ENCODE measurements at regions not wholly inside any gene's neighbourhood (a gene's known extent, or its start where the extent isn't known, plus 50 kb on each side); places are given as distances from the start of the nearest gene placed in this dataset.
"Not testable (repeated sequence)": the region's sequence is repeated elsewhere in the genome, so short reads cannot be mapped to it uniquely, and the experiment has no call there.

- no peak for DNase-seq (ENCODE audit: low read depth)
Measured at GRCh38 chr2:17460371-17461086, 57.7 kb downstream of the RAD51AP2 start.

GRCh38 chr2:17455343-17455742, 62.9 kb downstream of the RAD51AP2 start:
- DNase-seq (ENCODE audit: low read depth), result no peak

GRCh38 chr2:17446191-17446590, 72.0 kb downstream of the RAD51AP2 start:
- not testable (repeated sequence) for DNase-seq (ENCODE audit: low read depth)

GRCh38 chr2:17445744-17446143, 72.5 kb downstream of the RAD51AP2 start:
- no peak for DNase-seq (ENCODE audit: low read depth)

DNA sequence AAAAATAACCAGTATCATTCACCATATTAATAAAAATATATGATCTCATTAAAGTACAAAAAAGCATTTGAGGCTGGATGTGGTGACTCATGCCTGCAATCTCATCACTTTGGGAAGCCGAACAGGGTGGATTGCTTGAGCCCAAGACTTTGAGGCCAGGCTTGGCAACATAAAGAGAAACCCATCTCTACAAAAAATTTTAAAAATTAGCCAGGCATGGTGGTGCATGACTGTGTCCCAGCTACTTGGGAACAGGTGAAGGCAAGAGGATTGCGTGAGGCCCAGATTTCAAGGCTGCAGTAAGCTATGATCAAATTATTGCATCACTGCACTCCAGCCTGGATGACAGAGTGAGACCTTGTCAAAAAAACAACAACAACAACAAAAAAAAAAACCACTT, 75.9 kb downstream of the RAD51AP2 start:
- no peak for DNase-seq (ENCODE audit: low read depth)

- DNase-seq (ENCODE audit: low read depth), result no peak
Measured at GRCh38 chr2:17441790-17442189, 76.5 kb downstream of the RAD51AP2 start.

GRCh38 chr2:17441055-17441771, 77.0 kb downstream of the RAD51AP2 start:
- DNase-seq (ENCODE audit: low read depth), result no peak

DNA sequence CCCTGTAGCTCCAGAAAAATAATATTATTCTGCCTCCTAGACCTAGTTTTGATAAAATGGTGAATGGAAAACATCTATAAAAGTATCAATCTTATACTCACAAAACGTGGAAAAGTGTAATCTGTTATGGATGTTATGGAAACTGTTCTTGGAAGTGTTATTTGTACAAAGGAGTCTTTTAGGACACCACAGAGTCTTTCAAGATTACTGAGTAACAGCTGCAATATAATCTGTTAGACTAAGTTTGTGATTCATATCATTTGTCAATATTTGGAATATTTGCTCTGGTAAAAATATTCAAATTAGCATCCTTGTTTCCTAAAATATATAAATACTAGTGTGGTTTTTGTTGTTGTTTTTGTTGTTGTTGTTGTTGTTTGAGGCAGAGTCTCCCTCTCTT, 87.9 kb downstream of the RAD51AP2 start:
- no peak for DNase-seq (ENCODE audit: low read depth)

GRCh38 chr2:17429130-17429529, 89.1 kb downstream of the RAD51AP2 start:
- no peak for DNase-seq (ENCODE audit: low read depth)

GRCh38 chr2:17427401-17427800, 90.8 kb downstream of the RAD51AP2 start:
- DNase-seq (ENCODE audit: low read depth), result no peak

DNA sequence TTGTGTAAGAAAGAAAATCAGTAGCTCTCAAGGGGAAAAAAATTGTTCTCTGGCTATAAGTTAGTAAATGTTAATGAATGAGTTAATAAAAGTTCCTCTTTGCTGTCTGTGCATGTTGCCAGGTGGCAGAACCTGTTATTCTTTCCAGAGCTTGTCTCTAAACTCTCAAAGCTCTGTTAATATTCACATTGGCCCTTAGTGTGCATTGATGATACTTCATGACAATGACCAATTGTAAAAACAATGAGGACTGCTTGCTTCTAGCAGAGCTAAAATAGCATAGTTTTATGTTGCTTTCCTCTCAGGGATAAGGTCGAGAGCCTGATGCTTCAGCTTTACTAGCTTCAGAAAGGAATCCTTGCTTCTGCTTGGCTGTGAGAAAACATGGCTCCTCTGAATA, 91.5 kb downstream of the RAD51AP2 start:
- DNase-seq (ENCODE audit: low read depth), result no peak

DNA sequence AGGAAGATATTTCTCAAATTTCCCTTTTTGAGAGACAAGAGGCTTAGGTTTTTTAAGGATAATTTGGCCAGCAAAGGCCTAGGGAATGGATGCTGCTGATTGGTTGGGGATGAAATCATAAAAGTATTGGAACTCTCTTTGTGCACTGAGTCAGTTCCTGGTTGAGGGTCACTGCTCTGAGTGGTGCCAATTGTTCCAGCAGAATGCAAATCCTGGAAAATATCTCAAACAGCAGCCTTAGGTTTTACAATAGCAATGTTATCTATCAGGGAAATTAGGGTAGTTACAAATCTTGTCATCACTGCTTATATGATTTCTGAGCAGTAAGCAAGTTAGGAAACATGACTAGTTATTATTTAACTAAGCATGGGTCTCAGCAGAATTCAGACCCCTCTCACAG, 96.2 kb downstream of the RAD51AP2 start:
- no peak for DNase-seq (ENCODE audit: low read depth)

GRCh38 chr2:17416884-17417391, 101.3 kb downstream of the RAD51AP2 start:
- DNase-seq (ENCODE audit: low read depth), result peak; percentile 19

GRCh38 chr2:17413036-17413435, 105.2 kb downstream of the RAD51AP2 start:
- DNase-seq (ENCODE audit: low read depth), result no peak

- DNase-seq (ENCODE audit: low read depth), result no peak
Measured at GRCh38 chr2:17401096-17401495, 117.1 kb downstream of the RAD51AP2 start.

DNA sequence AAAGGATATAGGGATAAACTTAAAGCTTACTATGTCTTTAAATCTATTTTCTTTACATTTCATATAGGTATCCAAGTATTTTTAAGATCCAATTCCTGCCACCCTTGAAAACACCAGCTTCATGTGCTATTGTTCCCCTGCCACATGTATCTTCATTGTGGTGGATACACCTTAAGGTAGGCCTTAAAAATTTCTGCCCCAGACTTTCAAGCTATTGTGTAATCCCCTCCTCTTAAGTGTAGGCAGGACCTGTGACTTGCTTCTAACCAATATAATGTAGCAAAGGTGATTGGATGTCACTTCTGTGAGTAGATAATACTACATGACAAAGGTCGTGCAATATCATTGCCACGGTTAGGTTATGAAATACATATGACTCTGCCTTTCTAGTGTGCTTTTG, 119.5 kb downstream of the RAD51AP2 start:
- no peak for DNase-seq (ENCODE audit: low read depth)

- DNase-seq (ENCODE audit: low read depth), result no peak
Measured at GRCh38 chr2:17388798-17389197, 129.4 kb downstream of the RAD51AP2 start.

DNA sequence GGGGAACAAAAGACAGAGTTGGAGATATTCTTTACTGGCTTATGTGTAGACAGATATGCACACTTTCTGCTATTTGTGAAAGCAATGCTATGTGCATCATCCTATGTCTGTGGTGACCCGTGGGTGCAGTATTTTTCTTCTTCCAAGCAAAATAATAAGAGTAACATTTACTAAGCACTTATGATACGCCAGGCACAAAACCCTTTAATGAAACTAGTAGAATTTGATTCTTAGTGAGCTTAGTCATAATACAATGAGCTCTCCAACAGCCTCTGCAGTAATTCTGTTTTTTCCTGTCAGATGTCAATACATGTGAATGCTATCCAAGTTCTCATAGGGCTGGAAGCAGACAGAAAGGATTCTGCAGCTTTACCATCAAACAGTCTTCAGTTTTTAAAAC, 130.6 kb downstream of the RAD51AP2 start:
- no peak for DNase-seq (ENCODE audit: low read depth)

DNA sequence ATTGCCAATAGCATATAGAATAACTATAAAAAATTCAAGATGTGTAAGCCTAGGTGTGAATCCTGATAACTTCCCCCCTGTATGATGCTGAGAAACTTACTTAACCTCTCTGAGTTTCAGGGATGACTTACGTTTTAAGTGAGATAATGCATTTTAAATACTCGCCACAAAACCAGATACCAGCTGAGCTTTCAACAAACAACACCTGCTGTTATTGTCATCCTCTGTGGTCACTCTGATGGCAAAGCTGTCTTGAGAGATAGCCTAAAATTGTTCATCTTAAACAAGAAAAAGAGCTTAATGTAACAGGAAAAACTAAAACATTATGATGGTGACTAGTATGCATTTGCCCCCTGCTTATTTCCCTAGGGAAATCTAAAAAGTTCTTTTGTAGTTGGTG, 131.5 kb downstream of the RAD51AP2 start:
- no peak for DNase-seq (ENCODE audit: low read depth)

DNA sequence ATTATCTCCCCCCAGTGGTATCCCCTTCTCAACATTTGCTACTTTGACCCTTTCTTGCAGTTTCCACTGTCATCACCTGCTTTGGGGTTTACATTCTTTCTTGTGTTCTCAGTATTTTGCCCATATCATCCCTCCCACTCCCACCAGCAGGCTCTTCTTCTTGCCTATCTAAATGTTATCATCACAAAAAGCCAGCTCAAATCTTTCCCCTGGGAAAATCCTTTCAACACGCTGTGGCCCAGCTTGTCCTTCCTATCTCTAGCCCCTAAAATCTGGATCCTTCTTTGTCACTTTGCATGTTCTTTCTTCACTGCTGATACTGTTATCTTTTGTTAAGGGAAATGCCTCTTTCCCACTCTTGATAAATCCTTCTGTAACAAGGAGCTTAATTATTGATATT, 138.2 kb downstream of the RAD51AP2 start:
- DNase-seq (ENCODE audit: low read depth), result no peak

DNA sequence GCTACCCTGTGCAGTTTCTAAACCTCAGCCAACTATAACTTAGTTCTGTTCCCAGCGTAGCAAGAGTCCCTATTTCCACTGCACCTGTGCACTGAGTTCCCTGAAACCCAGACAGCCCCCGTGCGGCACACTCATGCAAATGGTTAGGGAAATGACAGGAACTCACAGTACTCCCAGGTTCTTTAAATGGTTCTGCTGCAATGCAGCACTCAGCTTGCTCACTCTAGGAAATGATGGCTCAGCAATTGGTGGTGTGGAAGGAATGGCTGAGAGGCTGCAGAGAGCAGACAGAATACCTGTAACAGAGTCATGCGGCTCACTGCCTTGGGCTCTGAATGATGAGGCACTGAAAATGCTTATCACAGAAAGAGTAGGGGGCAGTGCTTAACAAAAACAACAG, 143.0 kb downstream of the RAD51AP2 start:
- no peak for DNase-seq (ENCODE audit: low read depth)

- DNase-seq (ENCODE audit: low read depth), result no peak
Measured at GRCh38 chr2:17373741-17374140, 144.5 kb downstream of the RAD51AP2 start.

DNA sequence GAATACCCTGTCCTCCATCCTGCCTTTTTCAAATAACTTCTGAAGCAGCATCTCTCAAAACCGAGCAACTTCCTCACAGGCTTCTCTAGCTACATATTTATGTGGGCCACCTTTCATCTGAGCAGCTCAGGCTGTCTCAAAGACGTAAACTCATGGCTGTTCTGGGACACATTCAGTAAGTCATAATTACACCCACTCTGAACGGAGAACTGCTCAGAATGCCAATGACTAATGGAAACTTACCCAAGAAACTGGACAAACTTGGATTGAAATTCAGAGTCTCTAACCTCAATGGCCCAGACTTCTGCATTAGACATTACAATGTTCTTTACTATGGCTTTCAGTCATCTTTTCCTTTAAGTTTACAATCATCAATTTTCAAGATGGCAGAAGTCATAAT, 145.2 kb downstream of the RAD51AP2 start:
- DNase-seq (ENCODE audit: low read depth), result no peak

All from RPMI7951 (cell line).